ENCODE measurements at regions not wholly inside any gene's neighbourhood (a gene's known extent, or its start where the extent isn't known, plus 50 kb on each side); places are given as distances from the start of the nearest gene placed in this dataset.

DNA sequence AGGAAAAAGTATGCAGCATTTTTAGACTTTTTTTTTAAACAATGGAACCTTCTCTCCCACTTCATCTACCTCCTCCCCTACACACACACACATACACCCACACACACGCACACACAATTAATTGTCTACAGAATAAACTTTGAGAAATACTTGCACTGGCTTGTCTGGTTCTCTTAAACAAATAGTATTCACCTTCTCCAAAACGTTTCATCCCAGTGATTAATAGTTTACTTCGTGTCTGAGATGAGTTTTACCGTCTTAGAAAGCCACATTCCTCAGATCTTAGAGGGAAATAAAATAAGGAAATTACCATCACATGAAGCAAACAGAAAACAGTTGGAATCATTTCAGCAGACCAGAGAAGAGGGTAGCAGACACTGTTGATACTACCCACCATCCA lies 570.6 kb upstream of the CLINT1 start:
- DNase-seq = no peak
- Histone ChIP-seq H3K27me3 (ENCODE audit: control insufficient read depth, insufficient read depth, low read length) (no peaks in the 10 kb centered on the region), H3K4me3 (ENCODE audit: insufficient read depth, low read depth, low read length) (no peak overlapping the region), H3K36me3 (replicated peaks; ENCODE audit: control insufficient read depth, insufficient read depth, low read length) (no peaks in the 10 kb centered on the region)

DNA sequence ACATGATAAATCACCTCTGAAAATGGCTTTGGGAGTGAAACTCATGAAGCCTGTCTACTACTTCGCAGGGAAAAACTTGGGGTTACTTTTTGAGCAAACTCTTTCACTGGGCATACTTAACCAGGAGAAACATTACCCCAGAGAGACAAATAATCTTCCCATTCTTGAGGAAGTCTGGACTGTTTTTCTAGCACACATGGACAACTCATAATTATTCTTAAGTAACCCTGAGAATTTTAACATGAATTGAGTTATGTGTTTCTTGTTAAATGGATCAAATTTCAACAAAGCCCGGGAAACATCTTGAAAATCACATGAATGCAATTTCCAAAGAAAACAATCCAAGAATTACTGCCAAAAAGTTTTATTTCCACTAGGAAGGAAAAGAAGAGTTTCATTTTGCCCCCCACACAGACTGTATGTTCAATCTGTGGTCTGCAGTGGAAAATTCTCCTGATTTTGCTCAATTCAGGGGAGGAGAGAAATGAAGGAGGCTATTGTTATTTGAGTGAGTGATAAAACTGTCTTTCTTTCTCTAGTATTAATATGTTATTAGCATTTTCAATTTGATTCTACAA lies 564.8 kb upstream of the CLINT1 start:
- Histone ChIP-seq H3K27me3 (ENCODE audit: control insufficient read depth, insufficient read depth, low read length) (no peaks in the 10 kb centered on the region), H3K36me3 (replicated peaks; ENCODE audit: control insufficient read depth, insufficient read depth, low read length) (no peaks in the 10 kb centered on the region), H3K4me3 (ENCODE audit: insufficient read depth, low read depth, low read length) (no peak overlapping the region)
- no peak for DNase-seq

DNA sequence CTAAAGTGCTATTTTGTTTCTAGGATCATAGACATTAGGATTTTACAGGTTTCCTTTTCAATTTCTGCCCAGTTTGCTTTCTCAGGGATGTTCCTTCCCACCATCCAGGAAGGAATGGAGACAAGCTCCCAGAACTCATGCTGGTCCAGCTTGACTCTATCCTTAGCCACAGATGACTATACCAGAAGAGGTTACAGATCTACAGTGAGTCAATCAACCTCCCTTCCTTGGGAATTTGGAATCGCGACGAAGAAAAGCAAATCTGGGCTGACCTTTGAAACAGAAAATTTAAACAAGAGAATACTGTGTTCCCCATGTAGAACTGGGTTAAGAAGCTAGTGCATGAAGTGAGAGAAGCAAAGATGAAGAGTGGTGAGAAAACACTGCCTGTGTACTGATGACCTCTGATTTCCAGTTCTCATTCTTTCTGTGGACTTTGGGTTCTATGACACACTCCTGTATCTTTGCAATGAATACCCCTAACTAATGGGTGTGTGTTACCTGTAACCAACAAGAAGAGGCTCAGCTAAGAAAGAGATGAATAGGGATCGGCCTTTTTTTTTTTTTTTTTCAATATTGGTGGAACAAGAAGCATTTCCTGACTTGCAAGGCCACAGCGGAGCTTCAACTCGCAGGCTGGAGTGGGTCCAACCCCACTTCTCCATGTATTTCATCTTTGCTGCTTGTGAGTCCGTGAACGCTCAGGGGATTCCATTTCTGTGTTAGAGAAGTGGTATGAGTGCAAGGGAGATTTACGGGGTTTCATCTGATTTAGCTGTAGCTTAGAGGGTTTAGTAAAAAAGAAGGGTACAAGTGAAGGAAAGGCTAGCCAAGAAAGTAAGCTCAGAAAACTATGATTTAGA lies 563.9 kb upstream of the CLINT1 start:
- Histone ChIP-seq H3K27me3 (ENCODE audit: control insufficient read depth, insufficient read depth, low read length) (no peaks in the 10 kb centered on the region), H3K36me3 (replicated peaks; ENCODE audit: control insufficient read depth, insufficient read depth, low read length) (no peaks in the 10 kb centered on the region), H3K4me3 (ENCODE audit: insufficient read depth, low read depth, low read length) (no peak overlapping the region)
- no peak for DNase-seq

DNA sequence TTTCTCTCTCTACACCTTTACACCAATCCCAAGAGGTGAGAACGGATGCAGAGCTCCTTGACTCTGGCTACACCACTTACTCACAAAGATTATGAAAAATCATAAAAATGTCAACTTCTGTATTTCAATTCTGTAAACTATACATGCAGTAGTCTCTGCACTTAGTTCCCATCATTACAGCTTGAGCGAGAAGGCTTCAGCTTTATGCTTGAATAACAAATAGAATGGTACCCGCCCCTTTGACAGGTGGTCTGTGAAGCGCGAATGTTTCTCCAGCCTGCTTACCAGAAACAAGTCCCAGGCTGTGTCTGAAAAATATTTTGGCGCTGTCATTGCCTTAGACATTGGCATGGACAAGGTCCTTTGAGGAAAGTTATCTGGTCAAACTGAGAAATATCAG lies 562.4 kb upstream of the CLINT1 start:
- DNase-seq = no peak
- H3K4me3 ChIP-seq (ENCODE audit: insufficient read depth, low read depth, low read length) = no peak overlapping the region
- H3K36me3 ChIP-seq (replicated peaks; ENCODE audit: control insufficient read depth, insufficient read depth, low read length) = no peaks in the 10 kb centered on the region
- H3K27me3 ChIP-seq (ENCODE audit: control insufficient read depth, insufficient read depth, low read length) = no peaks in the 10 kb centered on the region

DNA sequence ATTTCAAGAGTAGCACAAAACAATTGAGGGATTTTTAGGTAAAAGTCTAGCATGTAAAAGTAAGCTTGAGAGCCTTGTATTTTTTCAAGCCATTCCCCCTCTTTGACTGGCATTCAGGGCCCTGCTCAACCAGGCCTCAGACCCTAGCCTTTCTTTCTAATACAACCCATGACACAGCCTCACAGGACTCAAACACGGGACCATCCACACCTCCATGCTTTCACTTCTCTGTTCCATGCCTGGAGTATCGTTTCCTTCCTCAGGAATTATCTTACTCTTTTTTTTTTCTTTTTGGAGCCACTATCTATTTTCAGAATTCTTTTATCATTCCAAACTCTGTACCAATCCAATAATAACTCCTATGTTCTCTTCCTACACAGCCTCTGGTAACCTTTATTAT lies 560.2 kb upstream of the CLINT1 start:
- no peak for DNase-seq
- Histone ChIP-seq H3K36me3 (replicated peaks; ENCODE audit: control insufficient read depth, insufficient read depth, low read length) (no peaks in the 10 kb centered on the region), H3K4me3 (ENCODE audit: insufficient read depth, low read depth, low read length) (no peak overlapping the region), H3K27me3 (ENCODE audit: control insufficient read depth, insufficient read depth, low read length) (no peaks in the 10 kb centered on the region)

DNA sequence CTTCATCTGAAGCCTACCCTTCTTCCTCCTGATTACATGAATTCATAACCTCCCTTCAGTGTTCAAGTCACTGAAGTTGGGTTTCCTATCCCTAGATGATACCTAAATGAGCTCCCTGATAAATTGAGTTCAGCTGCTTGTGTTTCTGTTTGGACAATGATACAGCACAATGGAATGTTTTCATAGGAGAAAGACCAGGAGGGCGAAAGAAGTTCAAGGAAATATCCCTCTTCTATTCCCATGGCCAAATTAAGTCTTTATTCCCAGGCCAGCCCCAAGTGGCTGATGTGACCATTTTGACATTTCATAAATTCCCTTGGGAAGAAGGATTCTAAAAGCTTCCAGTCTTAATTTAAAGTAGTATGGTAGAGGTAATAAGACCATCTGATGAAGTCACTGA lies 555.8 kb upstream of the CLINT1 start:
- no peak overlapping the region for H3K4me3 ChIP-seq (ENCODE audit: insufficient read depth, low read depth, low read length)
- no peaks in the 10 kb centered on the region for H3K36me3 ChIP-seq (replicated peaks; ENCODE audit: control insufficient read depth, insufficient read depth, low read length)
- no peaks in the 10 kb centered on the region for H3K27me3 ChIP-seq (ENCODE audit: control insufficient read depth, insufficient read depth, low read length)
- no peak for DNase-seq

DNA sequence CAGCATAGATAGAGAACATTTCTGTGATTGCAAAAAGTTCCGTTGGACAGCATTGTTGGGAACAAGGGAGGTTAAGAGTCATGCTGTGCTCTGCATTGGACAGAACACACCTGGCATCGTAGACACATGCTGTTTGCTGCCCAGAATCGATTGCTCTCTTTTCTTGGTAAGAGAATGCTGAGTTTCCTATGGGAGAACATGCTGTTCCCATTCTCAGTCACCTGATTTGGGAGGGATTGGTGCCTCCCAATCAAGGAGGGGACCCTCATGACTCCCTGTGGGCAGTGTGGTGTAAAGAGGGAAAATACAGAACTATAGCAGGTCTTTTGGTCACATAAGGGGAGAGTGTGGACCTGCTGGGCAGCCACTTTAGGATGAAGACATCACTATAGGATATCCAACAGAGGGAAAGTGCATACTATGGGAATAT lies 555.4 kb upstream of the CLINT1 start:
- DNase-seq = no peak
- Histone ChIP-seq H3K27me3 (ENCODE audit: control insufficient read depth, insufficient read depth, low read length) (no peaks in the 10 kb centered on the region), H3K4me3 (ENCODE audit: insufficient read depth, low read depth, low read length) (no peak overlapping the region), H3K36me3 (replicated peaks; ENCODE audit: control insufficient read depth, insufficient read depth, low read length) (no peaks in the 10 kb centered on the region)

DNA sequence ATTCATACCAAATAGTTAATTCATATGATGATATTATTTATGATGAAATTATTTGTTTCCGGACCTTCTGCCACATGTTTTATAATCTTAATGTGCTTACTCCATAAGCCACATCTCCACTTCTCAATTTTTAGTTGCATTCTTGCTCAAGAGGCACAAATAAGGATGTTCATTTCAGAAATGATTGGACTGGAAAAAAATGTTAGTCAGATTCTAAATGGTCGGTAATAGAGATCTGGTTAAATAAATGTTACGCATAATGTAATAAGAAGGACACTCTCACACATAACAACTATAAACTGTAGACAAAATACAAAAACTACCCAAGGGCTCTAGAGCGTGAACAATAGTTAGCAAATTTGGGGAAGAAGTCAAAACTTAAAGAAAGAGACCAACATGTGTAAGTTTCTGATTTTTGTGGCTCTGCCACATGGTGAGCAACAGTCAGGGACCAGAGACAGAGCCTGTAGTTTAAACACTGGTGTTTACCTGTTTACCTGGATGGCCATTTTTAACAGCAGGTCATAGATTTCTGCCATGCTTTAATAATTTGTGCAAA lies 554.3 kb upstream of the CLINT1 start:
- no peak for DNase-seq
- no peaks in the 10 kb centered on the region for H3K36me3 ChIP-seq (replicated peaks; ENCODE audit: control insufficient read depth, insufficient read depth, low read length)
- no peak overlapping the region for H3K4me3 ChIP-seq (ENCODE audit: insufficient read depth, low read depth, low read length)
- H3K27me3 ChIP-seq (ENCODE audit: control insufficient read depth, insufficient read depth, low read length) = no peaks in the 10 kb centered on the region

DNA sequence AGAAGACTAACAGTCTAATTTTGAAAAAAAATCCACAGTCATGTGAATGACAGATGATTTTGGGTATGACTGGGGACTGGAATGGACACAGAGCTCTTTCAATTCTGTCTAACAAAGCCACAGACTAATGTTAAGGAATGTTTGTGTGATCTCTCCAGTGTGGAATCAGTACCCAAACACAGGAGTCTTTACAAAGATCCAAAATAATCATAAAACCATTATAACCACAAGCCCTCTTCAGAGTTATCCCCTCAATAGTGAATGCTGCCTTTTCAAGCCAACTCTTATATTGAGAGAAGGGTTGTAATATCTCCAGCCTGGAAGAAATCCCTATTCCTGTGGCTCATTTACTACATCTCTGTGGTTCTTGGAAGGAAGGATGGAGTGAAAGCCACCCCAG lies 552.0 kb upstream of the CLINT1 start:
- Histone ChIP-seq H3K4me3 (ENCODE audit: insufficient read depth, low read depth, low read length) (no peak overlapping the region), H3K36me3 (replicated peaks; ENCODE audit: control insufficient read depth, insufficient read depth, low read length) (no peaks in the 10 kb centered on the region), H3K27me3 (ENCODE audit: control insufficient read depth, insufficient read depth, low read length) (no peaks in the 10 kb centered on the region)
- DNase-seq = no peak

DNA sequence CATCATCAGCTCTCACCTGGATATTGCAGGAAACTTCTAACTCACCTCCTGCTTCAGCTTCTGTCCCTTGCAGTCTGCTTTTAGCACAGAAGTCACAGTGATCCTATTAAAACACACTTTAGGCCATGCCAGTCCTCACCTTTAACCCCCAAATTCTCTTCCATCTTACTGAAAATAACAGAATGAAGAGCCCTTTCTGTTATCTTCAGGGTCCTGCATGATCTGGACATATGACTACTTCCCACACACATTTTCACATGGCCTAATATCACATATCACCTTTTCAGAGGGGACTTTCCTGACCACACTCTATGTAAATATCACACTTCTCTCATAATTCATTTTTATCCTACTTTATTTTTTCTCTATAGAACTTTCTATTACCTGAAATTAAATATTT lies 550.6 kb upstream of the CLINT1 start:
- no peak overlapping the region for H3K4me3 ChIP-seq (ENCODE audit: insufficient read depth, low read depth, low read length)
- no peak for DNase-seq
- H3K27me3 ChIP-seq (ENCODE audit: control insufficient read depth, insufficient read depth, low read length) = no peaks in the 10 kb centered on the region
- no peaks in the 10 kb centered on the region for H3K36me3 ChIP-seq (replicated peaks; ENCODE audit: control insufficient read depth, insufficient read depth, low read length)

DNA sequence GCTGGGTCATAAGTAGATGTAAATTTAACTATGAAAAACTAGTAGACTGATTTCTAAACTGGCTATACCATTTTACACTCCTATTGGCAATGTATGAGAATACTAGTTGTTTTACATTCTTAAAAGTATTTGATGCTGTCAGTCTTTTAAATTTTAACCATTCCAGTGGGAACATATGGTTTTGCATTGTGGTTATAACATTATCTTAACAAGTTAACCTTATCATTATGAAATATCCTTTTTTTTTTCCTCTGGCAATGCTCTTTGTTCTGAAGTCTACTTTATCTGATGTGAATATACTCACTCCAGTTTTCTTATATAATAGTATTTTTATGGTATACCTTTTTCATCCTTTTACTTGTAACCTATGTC lies 548.9 kb upstream of the CLINT1 start:
- Histone ChIP-seq H3K27me3 (ENCODE audit: control insufficient read depth, insufficient read depth, low read length) (no peaks in the 10 kb centered on the region), H3K4me3 (ENCODE audit: insufficient read depth, low read depth, low read length) (no peak overlapping the region), H3K36me3 (replicated peaks; ENCODE audit: control insufficient read depth, insufficient read depth, low read length) (no peaks in the 10 kb centered on the region)
- no peak for DNase-seq

DNA sequence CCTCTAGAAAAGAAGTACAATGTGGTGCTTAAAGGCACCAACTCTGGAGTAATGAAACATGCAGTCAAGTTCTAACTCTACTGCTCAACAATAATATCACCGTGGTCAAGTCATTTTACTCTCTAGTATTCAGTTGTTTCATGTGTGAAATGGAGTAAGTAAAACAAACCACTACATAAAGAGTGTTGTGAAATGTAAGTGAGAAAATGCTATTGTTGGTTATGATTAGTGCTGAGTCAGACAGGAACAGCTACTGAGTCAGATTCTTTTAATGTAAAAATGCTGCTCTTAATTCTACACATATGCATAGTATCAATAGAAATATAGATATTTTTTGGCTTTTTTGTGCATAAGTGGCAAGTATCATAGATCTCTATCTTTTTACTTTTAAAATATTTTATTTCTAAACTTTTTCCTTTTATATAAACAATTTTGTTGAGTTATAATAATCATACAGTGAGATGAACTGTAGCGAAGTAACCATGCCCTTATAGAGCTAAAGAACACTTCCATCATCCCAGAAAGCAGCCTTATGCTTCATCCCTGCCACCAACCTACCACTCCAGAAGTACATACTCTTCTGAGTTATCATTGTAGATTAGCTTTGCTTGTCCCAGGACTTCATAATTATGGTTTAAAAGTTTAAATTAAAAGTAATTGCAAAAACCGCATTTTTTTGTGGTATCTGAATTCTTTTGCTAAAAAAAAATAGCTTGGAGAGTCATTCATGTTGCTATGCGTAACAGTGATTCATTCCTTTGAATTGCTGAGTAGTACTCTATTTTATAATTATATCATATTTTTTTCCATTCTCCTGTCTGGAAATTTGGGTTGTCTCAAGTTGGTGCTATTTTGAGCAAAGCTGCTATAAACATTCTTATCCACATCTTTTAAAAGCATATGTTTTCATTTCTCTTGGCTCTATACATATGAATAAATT lies 548.2 kb upstream of the CLINT1 start:
- no peaks in the 10 kb centered on the region for H3K27me3 ChIP-seq (ENCODE audit: control insufficient read depth, insufficient read depth, low read length)
- no peak for DNase-seq
- H3K4me3 ChIP-seq (ENCODE audit: insufficient read depth, low read depth, low read length) = no peak overlapping the region

DNA sequence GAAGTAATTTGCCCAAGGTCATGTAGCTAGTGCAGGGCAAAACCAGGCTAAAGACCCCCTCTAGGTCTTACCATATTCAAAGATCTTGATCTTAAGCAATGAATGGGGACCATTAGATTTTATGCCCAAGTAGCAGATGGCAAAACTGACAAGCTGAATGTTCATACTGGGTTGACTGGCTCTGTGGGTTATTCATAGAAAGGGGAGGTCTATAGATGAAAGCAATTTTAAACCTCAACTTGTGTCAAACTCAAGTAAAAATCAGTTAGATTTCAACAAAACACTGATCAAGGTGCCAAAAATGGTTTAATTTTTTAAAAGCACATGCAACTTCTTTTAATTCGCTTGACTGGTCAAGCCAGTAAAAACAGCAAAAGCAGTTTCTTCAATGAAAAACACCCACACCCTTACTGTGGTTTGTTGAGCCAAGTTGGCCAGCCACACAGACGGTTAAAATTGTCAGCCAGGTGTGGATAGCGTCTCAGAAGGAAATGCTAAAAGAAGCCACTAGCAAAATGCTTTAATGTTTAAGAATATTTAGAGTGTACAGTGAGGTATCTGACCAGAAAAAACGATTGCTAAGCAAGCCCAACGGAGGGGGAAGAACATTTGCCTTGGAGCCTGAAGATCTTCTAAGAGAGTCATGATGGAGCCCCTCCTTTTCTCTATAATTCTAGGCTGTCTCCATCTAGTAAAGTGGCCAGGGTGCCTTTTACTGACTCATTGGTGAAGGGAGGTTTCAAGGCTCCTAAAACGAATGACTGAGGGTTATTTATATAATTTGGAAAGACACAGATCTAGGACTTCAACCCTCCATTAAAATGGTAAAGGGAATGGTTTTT lies 539.6 kb upstream of the CLINT1 start:
- no peaks in the 10 kb centered on the region for H3K27me3 ChIP-seq (ENCODE audit: control insufficient read depth, insufficient read depth, low read length)
- H3K36me3 ChIP-seq (replicated peaks; ENCODE audit: control insufficient read depth, insufficient read depth, low read length) = no peaks in the 10 kb centered on the region
- DNase-seq = no peak
- no peak overlapping the region for H3K4me3 ChIP-seq (ENCODE audit: insufficient read depth, low read depth, low read length)

More for the DNA sequence above, 548.2 kb upstream of the CLINT1 start:
- H3K36me3 ChIP-seq (replicated peaks; ENCODE audit: control insufficient read depth, insufficient read depth, low read length) = no peaks in the 10 kb centered on the region

DNA sequence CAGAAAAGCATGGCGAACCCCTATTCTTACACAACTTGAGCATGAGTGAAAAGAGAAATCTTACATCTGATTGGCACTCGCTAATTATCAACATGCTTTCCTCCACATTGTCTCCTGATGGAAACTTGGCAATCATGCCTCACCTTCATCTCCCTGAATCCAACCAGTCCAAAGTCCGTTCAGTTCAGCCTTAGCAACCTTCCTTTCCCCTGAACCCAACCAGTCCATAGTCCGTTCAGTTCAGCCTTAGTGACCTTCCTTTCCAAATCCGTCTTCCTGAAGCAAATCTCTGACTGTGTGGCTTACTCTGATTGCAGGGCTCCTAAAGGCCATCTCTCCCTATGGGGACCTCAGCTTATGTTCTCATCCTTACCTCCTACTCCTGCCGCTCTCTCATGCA lies 538.3 kb upstream of the CLINT1 start:
- H3K4me3 ChIP-seq (ENCODE audit: insufficient read depth, low read depth, low read length) = no peak overlapping the region
- H3K36me3 ChIP-seq (replicated peaks; ENCODE audit: control insufficient read depth, insufficient read depth, low read length) = no peaks in the 10 kb centered on the region
- DNase-seq = no peak

More for the DNA sequence above, 538.3 kb upstream of the CLINT1 start:
- no peaks in the 10 kb centered on the region for H3K27me3 ChIP-seq (ENCODE audit: control insufficient read depth, insufficient read depth, low read length)
